Panc1 (cell line): ENCODE measurements at regions not wholly inside any gene's neighbourhood (a gene's known extent, or its start where the extent isn't known, plus 50 kb on each side); places are given as distances from the start of the nearest gene placed in this dataset.

Experiments used
- ATAC-seq: fragments of 200-7000 bp; cut with Tn5 transposase; 2 replicates; pipeline ENCODE4 v1.9.1; 2020; ENCODE audit warnings: mild to moderate bottlenecking, moderate library complexity
- BruUV-seq: library from RNA; stranded (reverse); fragments of 400-500 nt; replicated peaks from 2 replicates; lab custom pipeline; 2021; lab: Mats Ljungman, UMichigan
- CTCF ChIA-PET: fragments of 300-600 bp; sonication (Branson Sonifier 250); formaldehyde crosslinking; loops from one replicate; lab custom pipeline; 2022; ENCODE audit warnings: antibody characterized with exemption; lab: Charles Lee
- POLR2A ChIA-PET: fragments of 300-600 bp; sonication (Branson Sonifier 250); formaldehyde crosslinking; loops from one replicate; lab custom pipeline; 2022; ENCODE audit warnings: antibody characterized with exemption; lab: Charles Lee
- DNase-seq: peaks from one replicate; pipeline ENCODE4 v3.0.0-alpha.2; 2010; ENCODE audit warnings: low read depth, low spot score
- H3K27ac ChIP-seq: 2 replicates; pipeline ENCODE4 v1.5.1; 2011; ENCODE audit warnings: mild to moderate bottlenecking, low read length, inconsistent platforms
- H3K27me3 ChIP-seq: fragments of 200-500 bp; sonication (Bioruptor generic); 2 replicates; pipeline ENCODE4 v1.6.0; 2014; ENCODE audit warnings: low read length, inconsistent platforms; ENCODE audit not compliant: control insufficient read depth, insufficient read depth
- H3K36me3 ChIP-seq: fragments of 200-500 bp; sonication (Bioruptor generic); 2 replicates; pipeline ENCODE4 v1.5.1; 2014; ENCODE audit warnings: inconsistent platforms, mild to moderate bottlenecking, low read length, moderate library complexity; ENCODE audit not compliant: control insufficient read depth, insufficient read depth
- H3K4me1 ChIP-seq: 2 replicates; pipeline ENCODE4 v1.5.1; 2011; ENCODE audit warnings: inconsistent platforms, mild to moderate bottlenecking, low read length, moderate library complexity; ENCODE audit not compliant: control insufficient read depth, insufficient read depth
- H3K4me3 ChIP-seq, 2 experiments: 2 replicates each; pipeline ENCODE4 v1.5.1; 2011 to 2012; ENCODE audit warnings: low read depth in 2 of 2, low read length in 2 of 2, mild to moderate bottlenecking in 2 of 2, inconsistent platforms in 1 of 2, moderate library complexity in 1 of 2
- H3K9me3 ChIP-seq: fragments of 200-500 bp; sonication (Bioruptor generic); 2 replicates; pipeline ENCODE4 v1.5.1; 2014; ENCODE audit warnings: low read depth, mild to moderate bottlenecking, inconsistent platforms, low read length, moderate library complexity; ENCODE audit not compliant: control insufficient read depth, insufficient read depth
- CTCF ChIP-seq: fragments of 450-650 bp; IDR thresholded peaks from 2 replicates; pipeline ENCODE4 v1.5.1; 2017; ENCODE audit warnings: mild to moderate bottlenecking
- POLR2AphosphoS5 ChIP-seq: IDR thresholded peaks from 2 replicates; pipeline ENCODE4 v1.6.1; 2012; ENCODE audit warnings: mild to moderate bottlenecking, low read depth, low read length, moderate library complexity
- REST ChIP-seq, 2 experiments: IDR thresholded peaks; 2 replicates each; pipeline ENCODE4 v1.6.1; 2011 to 2012; ENCODE audit warnings: low read depth in 2 of 2, control low read depth in 1 of 2, low read length in 1 of 2, mild to moderate bottlenecking in 1 of 2, moderate library complexity in 1 of 2; ENCODE audit not compliant: insufficient read depth in 1 of 2
- SIN3A ChIP-seq: IDR thresholded peaks from 2 replicates; pipeline ENCODE4 v1.6.1; 2012; ENCODE audit warnings: low read depth, mild to moderate bottlenecking, low read length, moderate library complexity, borderline replicate concordance; ENCODE audit not compliant: insufficient read depth
- TCF7L2 ChIP-seq: IDR thresholded peaks from 2 replicates; pipeline ENCODE4 v1.6.1; 2011; ENCODE audit warnings: mild to moderate bottlenecking, low read depth, low read length, inconsistent platforms
- in situ Hi-C: cut with HindIII; loops from 2 replicates; pipeline ENCODE4 v1.10.0; 2016; ENCODE audit warnings: low sequenced_read_pairs, low pct_unique_long_range_greater_than_20kb
- intact Hi-C: fragments of 100-400 bp; cut with micrococcal nuclease; formaldehyde crosslinking; loops from one replicate; pipeline ENCODE4 v1.10.0; 2022; ENCODE audit not compliant: unreplicated experiment

DNA sequence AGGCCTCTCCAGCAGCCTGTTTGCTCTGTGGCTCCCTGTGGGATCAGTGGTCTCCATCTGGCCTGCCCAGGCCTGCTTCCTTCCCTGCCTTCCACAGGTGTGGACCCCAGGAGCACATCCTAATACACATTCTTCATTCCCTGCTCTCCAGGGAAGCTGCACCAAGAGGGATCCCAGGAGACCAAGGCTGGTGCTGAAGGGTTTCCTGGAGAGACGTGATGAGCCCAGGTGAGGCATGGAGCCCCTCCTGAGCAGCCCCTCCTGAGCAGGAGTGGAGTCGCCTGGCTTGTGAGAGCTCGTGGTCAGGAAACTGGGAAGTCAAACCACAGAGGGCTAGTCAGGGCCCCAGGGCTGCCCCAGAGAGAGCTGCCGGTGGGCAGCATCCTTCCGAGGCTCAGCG, 561.4 kb downstream of the MATN1 start:
- no peaks in the 10 kb centered on the region for H3K9me3 ChIP-seq
- no peaks in the 10 kb centered on the region for H3K4me1 ChIP-seq
- intact Hi-C loops = no loop called here
- H3K36me3 ChIP-seq = no peaks in the 10 kb centered on the region
- in situ Hi-C loops = no loop called here
- ChIA-PET CTCF (no interaction called here), POLR2A (no interaction called here)
- no peak for ATAC-seq
- DNase-seq = no peak
- BruUV-seq = no TSS peak
- no peak overlapping the region for H3K27ac ChIP-seq
- no peak for TF ChIP-seq REST (IDR thresholded peaks at IDR 0.05; ENCODE audit: insufficient read depth in 1 of 2, low read depth in 2 of 2, low read length in 1 of 2)
- no peak for TF ChIP-seq SIN3A
- TF ChIP-seq CTCF = no peak
- TF ChIP-seq POLR2AphosphoS5 = no peak
- TF ChIP-seq TCF7L2 = no peak
- H3K4me3 ChIP-seq = no peak overlapping the region
- peaks cover 18% of the 10 kb centered on the region for H3K27me3 ChIP-seq

DNA sequence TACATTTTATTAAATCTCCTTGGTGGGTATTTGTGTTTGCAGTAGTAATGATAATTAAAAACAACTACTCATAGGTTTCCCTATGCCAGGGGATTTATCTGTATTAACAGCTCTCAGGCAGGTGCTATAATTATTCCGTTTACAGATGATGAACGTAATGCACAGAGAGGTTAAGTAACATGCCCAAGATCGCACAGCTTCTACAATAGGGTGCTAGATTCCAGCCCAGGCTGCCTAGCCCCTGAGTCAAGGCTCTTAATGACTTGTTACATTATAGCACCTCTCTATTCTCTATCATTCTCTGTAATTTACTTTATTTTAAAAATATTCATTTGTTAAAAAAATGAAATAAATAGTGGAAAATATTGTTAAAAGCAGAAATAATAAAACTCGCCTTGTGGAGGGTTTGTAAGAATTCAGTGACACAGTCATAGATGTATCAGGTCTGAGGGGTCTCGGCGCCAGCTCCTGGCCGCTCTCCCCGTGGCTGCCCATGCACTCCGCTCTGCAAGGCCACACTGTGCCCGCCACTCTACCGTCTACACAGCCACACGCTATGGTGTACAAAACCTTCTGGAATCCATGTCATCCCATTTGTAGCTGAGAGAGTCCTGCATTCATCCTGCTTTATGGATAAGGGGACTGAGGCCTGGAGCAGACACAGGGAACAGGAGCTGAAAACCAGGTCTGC, 562.2 kb downstream of the MATN1 start:
- TF ChIP-seq REST (IDR thresholded peaks at IDR 0.05; ENCODE audit: insufficient read depth in 1 of 2, low read depth in 2 of 2, low read length in 1 of 2) = no peak
- TF ChIP-seq TCF7L2 = no peak
- no peak for TF ChIP-seq CTCF
- no peak for TF ChIP-seq POLR2AphosphoS5
- TF ChIP-seq SIN3A = no peak
- no TSS peak for BruUV-seq
- H3K27ac ChIP-seq = no peak overlapping the region
- H3K4me3 ChIP-seq = no peak overlapping the region
- ChIA-PET POLR2A (interaction anchor here (0.6 kb wide), 1 partner anchor 30 kb away, joined by 4 read pairs; no protein-coding TSS in a partner anchor), CTCF (no interaction called here)
- DNase-seq (no peak), ATAC-seq (no peak)
- no peaks in the 10 kb centered on the region for H3K9me3 ChIP-seq
- peaks cover 18% of the 10 kb centered on the region for H3K27me3 ChIP-seq
- in situ Hi-C loops (no loop called here), intact Hi-C loops (no loop called here)
- no peaks in the 10 kb centered on the region for H3K36me3 ChIP-seq
- H3K4me1 ChIP-seq = no peaks in the 10 kb centered on the region
